ENCODE measurements at regions not wholly inside any gene's neighbourhood (a gene's known extent, or its start where the extent isn't known, plus 50 kb on each side); places are given as distances from the start of the nearest gene placed in this dataset.

DNA sequence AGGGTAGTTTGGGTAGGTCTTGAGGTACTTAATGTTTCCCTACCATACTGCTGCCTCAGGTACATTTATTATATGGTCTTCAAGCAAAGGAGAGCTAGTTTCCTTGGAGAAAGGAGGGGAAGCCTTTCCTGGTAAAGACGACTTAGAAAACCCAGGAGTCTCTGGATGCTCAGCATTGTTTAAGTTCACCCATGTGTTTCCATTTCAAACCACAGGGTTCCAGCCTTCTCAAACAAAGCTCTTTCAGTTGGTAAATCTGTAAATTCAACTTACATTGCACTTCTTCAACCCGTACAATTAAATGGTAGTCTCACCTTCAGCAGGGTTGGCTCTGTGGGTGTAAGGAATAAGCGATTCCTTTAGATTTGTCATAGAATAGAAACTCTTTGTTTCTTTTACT lies 111.9 kb upstream of the UNC5C start:
- no peak for DNase-seq

DNA sequence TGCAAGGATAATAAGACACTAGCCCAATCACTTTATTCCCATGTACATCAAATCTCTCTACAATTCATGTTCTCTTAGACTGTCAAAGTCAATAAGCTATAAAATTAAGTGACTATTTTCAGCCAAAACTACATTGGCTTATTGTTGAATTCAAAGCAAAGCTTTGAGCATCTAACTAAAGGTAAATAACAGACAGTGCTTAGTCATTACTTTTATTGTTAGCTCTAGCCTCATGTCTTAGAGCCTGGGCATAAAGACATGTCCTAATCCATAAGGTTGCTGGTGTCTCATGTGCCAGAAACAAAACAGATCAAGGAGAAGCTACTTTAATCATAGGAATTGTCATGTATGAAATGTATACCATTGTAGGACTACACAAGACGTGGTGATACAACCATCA lies 103.1 kb upstream of the UNC5C start:
- DNase-seq, result no peak

DNA sequence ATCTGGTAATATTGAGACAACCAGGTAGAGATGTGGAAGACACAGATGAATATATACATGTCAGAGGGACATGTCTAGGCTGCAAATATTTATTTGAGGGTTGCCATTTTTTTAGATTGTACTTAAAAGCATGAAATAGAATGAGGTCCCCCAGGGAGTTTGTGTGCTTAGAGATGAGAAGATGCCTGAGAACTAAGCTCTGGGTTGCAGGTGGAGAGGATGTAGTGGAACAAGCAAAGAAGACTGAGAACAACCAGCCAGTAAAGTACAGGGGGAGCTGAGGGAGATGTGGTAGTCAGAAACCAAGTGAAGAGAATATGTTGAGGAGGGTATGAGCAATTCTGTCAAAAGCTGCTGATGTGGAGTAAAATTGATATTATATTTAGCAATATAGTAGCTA lies 95.6 kb upstream of the UNC5C start:
- DNase-seq, result no peak

DNA sequence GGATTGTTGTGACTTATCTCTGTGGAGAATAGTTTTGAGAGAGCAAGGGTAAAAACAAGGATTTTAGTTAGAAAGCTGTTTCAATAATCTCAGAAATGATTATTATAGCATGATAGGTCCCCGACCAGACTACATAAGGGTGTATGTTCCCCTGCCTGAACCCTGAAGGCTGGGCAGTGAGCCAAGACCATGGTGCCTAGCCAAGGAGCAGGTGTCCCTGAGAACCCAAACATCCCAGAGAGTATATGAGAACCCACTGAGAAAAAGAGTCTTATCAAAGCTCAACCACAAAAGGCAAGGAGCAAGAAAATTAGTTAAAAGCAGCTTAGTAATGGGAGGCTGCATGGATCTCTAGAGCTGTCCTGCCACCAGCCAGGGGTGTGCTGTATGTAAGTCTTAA lies 94.9 kb upstream of the UNC5C start:
- no peak for DNase-seq

DNA sequence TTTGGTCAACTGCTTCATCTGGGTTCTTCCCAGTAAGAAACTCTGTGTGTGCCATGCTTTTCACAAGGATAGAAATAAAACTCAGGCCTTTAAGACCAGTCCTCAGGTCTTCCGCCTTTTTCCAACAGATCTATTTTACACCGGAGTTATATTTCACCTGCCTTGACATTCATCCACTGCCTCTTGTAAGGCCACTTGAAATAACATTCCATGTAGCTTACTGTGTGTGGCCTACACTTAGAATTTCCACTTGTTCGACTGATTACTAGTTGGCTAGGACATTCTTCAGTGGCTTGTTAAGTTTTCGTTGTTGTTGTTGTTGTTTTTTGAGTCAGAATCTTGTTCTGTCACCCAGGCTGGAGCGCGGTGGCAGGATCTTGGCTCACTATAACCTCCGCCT lies 92.8 kb upstream of the UNC5C start:
- DNase-seq, result no peak

DNA sequence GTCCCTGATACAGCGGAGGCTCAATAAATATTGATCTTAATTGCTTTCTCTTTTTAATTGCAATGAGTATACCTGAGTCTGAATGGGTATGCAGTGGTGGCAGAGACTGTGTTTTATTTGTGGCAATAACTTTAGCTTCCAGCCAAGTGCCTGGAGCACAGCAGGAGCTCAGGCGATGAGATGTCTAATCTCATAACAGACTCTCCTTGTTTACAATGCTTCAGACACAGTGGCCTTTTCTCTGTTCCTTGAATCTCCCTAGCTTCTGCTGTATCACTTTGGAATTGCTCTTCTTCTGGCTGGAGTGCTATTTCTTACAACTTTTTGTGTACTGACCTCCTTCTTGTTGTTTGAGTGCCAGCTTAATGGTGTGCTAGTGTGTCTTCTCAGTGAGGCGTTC lies 91.5 kb upstream of the UNC5C start:
- no peak for DNase-seq

DNA sequence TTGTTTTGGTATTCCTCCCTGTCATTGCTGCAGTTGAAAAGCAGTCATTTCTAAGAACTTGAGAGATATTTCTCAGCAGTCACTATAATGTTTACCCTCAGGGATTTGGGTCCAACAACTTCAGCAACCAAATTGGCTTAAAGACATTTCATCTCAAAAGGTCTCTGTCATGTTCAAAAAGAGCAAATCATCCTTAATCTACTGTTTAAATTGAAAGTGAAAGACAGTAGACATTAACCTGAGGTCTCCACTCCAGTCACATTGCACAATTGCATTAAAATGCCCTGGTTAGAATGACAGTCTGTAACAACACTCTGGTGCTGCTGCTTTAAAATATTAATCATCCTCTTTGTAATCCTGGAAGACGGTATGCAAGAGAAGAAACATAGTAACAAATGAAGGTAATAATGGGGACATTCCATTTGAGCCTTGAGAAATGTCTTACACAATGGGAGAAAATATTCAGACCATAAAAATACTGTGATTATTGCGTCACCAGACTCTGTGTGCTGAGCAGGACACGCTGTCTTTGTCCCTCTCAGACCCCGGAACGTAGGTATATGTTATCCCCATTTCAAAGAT lies 90.2 kb upstream of the UNC5C start:
- DNase-seq, result peak in 1 of 5 donors; percentile 4

DNA sequence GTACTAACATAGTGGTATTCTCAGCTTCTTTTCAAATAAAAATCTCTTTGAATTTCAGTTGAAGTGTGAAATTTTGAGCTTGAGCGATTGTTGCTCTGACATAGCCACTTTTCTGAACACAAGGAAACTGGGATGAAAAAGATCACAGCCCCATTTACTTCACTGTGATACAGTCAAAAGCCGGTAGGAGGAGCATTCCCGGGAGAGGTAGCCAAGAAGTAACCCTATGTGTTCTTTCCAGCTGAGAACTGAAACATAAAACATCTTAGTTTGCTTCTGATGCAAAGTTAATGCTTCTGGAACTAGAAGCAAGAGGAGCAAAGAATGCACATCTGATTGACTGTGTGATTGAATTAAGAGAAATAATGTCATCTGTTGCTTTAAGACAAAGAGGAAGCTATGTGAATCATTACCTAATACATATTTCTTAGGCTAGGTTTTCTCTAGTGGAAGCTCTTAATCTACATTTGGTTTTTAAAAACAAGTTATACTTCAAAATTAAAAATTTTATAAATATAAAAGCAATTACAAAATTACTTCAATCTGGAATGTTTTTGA lies 88.3 kb upstream of the UNC5C start:
- DNase-seq, result no peak

GRCh38 chr4:95636061-95636460 lies 87.3 kb upstream of the UNC5C start:
- DNase-seq, result no peak

DNA sequence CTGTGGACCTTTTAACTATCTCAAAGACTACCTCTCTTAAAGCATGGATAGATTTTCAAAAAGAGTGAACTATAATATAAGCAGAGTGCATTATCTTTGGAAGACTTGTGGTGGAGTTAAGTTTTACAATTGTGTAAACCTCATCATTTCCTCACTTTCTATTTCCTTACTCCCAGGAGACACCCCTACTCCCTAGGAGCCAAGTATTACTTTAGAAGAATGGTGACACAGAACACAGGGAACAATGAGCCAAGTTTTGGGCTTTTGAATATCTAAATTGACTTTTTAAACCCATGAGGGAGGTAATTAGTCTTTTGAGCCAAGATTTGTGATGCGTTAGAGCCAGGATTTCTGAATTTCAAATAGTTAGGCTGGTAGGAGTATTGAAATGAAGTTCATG lies 78.9 kb upstream of the UNC5C start:
- DNase-seq, result no peak

- no peak for DNase-seq
Measured at GRCh38 chr4:95627024-95627605, 78.3 kb upstream of the UNC5C start.

- DNase-seq, result no peak
Measured at GRCh38 chr4:95625020-95625419, 76.2 kb upstream of the UNC5C start.

DNA sequence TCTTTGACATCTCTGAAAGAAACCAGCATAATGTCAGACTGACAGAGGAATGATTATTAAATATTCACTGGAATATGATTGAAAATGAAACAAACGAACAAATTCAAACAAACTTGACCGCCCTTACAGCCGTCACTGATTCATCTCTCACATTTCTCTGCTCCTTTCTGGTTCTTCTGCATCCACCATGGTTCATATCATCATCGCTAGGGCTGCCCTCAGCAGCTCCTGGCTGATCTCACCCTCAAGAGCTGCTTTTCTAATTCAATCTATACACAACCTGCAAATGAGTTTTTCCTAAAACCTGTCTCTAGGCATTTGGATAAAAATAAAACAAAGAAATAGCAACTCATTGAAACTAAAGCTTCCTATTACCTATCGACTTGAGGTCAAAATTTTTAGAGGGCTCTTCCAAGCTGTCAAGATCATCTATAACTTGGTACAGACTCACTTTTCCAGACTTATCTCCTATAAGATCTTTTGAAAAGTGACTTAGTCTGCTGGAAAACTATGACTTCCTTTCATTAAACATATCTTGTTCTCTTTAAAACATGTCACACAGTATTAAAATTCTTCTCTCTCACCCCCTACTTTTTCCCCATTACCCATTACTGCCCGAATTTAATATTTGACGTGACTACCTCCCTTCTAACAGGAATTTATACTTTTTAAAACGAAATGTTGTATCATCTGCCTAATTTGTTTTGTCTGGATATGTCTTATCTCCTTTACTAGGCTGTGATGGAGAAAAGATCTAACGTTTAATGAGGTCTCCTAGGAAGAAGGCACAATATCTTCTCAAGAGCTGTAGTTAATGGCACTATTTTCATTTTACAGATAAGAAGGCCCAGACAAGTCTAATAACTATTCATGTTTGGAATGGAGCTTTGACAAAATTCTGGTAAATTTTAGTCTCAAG lies 71.0 kb upstream of the UNC5C start:
- no peak for DNase-seq

DNA sequence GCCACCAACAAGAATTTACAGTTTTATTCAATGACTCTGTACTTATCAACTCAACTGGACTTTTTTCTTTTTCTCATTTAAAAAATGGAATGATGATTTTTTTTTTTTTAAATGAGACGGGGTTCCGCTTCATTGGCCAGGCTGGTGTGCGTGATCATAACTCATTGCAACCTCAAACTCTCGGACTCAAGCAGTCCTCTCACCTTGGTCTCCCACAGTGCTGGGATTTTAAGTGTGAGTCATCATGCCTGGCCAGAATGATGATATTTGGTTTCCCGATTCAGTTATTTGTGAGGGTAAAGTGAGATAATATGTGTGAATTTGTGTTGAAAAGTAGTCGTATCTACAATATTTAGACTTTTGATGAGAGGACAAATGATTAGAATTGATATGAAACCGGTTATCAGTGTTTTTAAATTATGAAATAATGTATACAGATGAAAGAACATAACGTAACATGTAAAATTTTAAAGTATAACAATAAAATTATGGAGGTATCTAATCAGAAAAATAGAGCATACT lies 66.0 kb upstream of the UNC5C start:
- no peak for DNase-seq

- DNase-seq, result no peak
Measured at GRCh38 chr4:95610061-95610569, 61.3 kb upstream of the UNC5C start.

- DNase-seq, result no peak
Measured at GRCh38 chr4:95606739-95607138, 58.0 kb upstream of the UNC5C start.

DNA sequence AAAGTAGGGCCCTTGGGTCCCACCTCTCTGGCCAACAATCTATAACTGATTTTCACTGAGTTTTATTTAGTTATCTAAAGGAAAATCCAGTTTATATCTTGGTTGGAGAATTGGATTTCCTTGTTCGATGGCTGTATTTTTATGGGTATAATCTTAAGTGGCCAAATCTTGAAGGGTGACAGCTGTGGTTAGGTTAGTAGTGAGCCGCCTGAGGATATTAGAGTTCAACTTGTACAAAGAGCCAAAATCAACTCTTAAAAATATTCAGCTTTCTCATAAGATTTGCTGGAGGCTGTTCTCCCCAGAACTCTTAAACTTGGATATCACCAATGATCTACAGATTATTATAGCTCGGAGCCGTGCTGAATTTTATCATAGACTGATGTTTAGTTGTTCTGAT lies 54.6 kb upstream of the UNC5C start:
- no peak for DNase-seq

DNA sequence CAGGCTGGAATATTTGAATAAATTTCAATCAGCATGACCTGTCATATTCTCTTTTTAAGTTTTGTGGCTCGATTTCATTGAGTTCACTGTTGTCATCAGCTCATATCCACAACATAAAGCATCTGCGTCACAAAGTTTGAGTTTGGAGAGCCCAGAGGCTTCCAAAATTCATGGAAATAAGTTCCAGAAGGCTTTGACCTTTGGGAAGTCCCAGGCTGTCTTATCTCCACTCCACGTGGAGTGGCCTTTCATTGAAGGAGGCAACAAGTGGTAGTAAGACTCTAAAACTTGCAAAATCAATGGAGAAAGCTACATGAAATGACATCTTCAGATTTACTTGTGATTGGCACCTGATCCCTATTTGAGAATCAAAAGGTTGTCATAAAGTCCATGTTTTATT lies 54.1 kb upstream of the UNC5C start:
- no peak for DNase-seq

DNA sequence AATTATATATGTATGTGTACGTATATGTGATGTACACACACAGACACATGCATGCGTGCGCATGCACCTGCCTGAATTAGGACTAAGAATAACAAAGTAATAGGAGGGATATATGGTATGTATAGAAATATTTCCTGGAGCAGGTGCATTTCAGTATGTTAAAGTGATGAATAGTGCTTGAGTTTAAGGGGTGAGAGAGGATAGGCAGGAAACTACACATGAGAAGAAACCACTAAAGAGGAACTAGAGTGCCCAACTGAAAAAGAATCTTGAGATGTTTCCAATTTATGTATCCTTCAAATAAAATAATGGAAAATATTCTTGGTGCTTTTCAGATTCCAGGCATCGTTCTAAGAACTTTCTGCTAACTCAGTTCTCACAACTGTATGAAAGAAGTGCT lies 52.6 kb upstream of the UNC5C start:
- no peak for DNase-seq

GRCh38 chr4:95599777-95600400 lies 51.1 kb upstream of the UNC5C start:
- DNase-seq, result peak in 1 of 5 donors; percentile 26
